HEK293 (cell line): ENCODE measurements at regions not wholly inside any gene's neighbourhood (a gene's known extent, or its start where the extent isn't known, plus 50 kb on each side); places are given as distances from the start of the nearest gene placed in this dataset.

Experiments used
- KLF16 ChIP-seq: fragments of 450-650 bp; formaldehyde crosslinking; IDR thresholded peaks from 2 replicates; pipeline ENCODE4 v1.5.1; 2017; ENCODE audit warnings: missing biosample characterization, missing genetic modification characterization
- ZBTB20 ChIP-seq: fragments of 450-650 bp; formaldehyde crosslinking; IDR thresholded peaks from 2 replicates; pipeline ENCODE4 v1.5.1; 2016; ENCODE audit warnings: missing biosample characterization, missing genetic modification characterization
- ZFP3 ChIP-seq: fragments of 450-650 bp; formaldehyde crosslinking; IDR thresholded peaks from 2 replicates; pipeline ENCODE4 v1.5.1; 2016; ENCODE audit warnings: low read depth, missing biosample characterization, missing genetic modification characterization
- ZNF211 ChIP-seq: fragments of 450-650 bp; formaldehyde crosslinking; IDR thresholded peaks from 2 replicates; pipeline ENCODE4 v1.5.1; 2016; ENCODE audit warnings: low read depth, missing biosample characterization, missing genetic modification characterization
- ZNF292 ChIP-seq: fragments of 450-650 bp; formaldehyde crosslinking; IDR thresholded peaks from 2 replicates; pipeline ENCODE4 v1.5.1; 2016; ENCODE audit warnings: low read depth, missing biosample characterization, missing genetic modification characterization, borderline replicate concordance
- ZNF433 ChIP-seq: fragments of 450-650 bp; formaldehyde crosslinking; IDR thresholded peaks from 2 replicates; pipeline ENCODE4 v1.5.1; 2016; ENCODE audit warnings: missing biosample characterization, missing genetic modification characterization, low read depth
- ZNF792 ChIP-seq: fragments of 450-650 bp; formaldehyde crosslinking; IDR thresholded peaks from 2 replicates; pipeline ENCODE4 v1.5.1; 2016; ENCODE audit warnings: missing biosample characterization, missing genetic modification characterization
- TF ChIP-seq, protein P1 (sequence below): fragments of 450-650 bp; formaldehyde crosslinking; IDR thresholded peaks from 2 replicates; pipeline ENCODE4 v1.5.1; 2016; ENCODE audit warnings: missing biosample characterization, missing genetic modification characterization
- TF ChIP-seq, protein P2 (sequence below): fragments of 450-650 bp; formaldehyde crosslinking; IDR thresholded peaks from 2 replicates; pipeline ENCODE4 v1.5.1; 2016; ENCODE audit warnings: missing biosample characterization, missing genetic modification characterization

DNA sequence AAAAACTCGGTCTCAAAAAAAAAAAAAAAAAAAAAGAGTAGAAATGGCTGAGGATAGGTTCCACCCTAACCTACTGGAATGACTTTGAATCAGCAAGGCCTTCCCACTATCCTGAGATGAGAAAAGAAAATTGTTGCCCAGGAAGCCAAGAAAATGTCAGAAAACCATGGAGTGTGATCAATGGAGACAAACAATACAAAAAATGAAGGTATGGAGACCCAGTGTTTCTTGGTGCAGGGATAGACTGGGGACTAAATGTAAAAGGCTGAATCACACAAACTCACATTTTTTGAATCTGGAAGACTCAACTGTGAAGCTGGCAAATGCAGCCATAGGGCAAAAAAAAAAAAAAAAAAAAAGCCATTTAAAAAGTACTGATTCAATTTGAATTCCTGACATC is 364.3 kb upstream of the ANKRD30A start:
- TF ChIP-seq, protein P1, sequence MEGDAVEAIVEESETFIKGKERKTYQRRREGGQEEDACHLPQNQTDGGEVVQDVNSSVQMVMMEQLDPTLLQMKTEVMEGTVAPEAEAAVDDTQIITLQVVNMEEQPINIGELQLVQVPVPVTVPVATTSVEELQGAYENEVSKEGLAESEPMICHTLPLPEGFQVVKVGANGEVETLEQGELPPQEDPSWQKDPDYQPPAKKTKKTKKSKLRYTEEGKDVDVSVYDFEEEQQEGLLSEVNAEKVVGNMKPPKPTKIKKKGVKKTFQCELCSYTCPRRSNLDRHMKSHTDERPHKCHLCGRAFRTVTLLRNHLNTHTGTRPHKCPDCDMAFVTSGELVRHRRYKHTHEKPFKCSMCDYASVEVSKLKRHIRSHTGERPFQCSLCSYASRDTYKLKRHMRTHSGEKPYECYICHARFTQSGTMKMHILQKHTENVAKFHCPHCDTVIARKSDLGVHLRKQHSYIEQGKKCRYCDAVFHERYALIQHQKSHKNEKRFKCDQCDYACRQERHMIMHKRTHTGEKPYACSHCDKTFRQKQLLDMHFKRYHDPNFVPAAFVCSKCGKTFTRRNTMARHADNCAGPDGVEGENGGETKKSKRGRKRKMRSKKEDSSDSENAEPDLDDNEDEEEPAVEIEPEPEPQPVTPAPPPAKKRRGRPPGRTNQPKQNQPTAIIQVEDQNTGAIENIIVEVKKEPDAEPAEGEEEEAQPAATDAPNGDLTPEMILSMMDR (tag by site-specific recombination): no peak
- no peak for TF ChIP-seq ZNF292 (tag by site-specific recombination)
- TF ChIP-seq ZBTB20: no peak
- TF ChIP-seq KLF16: no peak
- TF ChIP-seq, protein P2, sequence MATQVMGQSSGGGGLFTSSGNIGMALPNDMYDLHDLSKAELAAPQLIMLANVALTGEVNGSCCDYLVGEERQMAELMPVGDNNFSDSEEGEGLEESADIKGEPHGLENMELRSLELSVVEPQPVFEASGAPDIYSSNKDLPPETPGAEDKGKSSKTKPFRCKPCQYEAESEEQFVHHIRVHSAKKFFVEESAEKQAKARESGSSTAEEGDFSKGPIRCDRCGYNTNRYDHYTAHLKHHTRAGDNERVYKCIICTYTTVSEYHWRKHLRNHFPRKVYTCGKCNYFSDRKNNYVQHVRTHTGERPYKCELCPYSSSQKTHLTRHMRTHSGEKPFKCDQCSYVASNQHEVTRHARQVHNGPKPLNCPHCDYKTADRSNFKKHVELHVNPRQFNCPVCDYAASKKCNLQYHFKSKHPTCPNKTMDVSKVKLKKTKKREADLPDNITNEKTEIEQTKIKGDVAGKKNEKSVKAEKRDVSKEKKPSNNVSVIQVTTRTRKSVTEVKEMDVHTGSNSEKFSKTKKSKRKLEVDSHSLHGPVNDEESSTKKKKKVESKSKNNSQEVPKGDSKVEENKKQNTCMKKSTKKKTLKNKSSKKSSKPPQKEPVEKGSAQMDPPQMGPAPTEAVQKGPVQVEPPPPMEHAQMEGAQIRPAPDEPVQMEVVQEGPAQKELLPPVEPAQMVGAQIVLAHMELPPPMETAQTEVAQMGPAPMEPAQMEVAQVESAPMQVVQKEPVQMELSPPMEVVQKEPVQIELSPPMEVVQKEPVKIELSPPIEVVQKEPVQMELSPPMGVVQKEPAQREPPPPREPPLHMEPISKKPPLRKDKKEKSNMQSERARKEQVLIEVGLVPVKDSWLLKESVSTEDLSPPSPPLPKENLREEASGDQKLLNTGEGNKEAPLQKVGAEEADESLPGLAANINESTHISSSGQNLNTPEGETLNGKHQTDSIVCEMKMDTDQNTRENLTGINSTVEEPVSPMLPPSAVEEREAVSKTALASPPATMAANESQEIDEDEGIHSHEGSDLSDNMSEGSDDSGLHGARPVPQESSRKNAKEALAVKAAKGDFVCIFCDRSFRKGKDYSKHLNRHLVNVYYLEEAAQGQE (tag by site-specific recombination): no peak
- TF ChIP-seq ZNF433 (tag by site-specific recombination): no peak
- no peak for TF ChIP-seq ZFP3 (tag by site-specific recombination)
- TF ChIP-seq ZNF792 (tag by site-specific recombination): no peak
- no peak for TF ChIP-seq ZNF211 (tag by site-specific recombination)
